ENCODE measurements at regions not wholly inside any gene's neighbourhood (a gene's known extent, or its start where the extent isn't known, plus 50 kb on each side); places are given as distances from the start of the nearest gene placed in this dataset.

DNA sequence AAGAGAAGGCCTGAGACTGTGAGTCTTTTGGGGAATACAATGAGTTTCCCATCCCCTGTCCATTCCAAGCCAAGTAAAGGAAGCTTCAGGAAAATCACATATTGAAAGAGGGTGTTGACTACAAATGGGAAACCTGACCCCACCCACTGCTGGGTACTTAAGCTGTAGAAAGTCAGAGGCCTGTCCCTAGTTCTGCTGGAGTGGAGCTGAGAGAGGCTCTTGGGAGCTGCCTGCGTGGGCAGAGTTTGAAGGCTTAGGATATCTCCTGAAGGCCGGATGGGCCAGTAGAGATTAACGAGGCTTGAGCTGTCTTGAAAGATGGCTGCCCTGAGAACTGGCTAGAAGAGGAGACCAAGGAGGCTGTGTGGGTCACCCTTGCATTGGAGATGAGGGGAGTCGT is 176.2 kb upstream of the NECTIN1 start:
- TF ChIP-seq, protein P1, sequence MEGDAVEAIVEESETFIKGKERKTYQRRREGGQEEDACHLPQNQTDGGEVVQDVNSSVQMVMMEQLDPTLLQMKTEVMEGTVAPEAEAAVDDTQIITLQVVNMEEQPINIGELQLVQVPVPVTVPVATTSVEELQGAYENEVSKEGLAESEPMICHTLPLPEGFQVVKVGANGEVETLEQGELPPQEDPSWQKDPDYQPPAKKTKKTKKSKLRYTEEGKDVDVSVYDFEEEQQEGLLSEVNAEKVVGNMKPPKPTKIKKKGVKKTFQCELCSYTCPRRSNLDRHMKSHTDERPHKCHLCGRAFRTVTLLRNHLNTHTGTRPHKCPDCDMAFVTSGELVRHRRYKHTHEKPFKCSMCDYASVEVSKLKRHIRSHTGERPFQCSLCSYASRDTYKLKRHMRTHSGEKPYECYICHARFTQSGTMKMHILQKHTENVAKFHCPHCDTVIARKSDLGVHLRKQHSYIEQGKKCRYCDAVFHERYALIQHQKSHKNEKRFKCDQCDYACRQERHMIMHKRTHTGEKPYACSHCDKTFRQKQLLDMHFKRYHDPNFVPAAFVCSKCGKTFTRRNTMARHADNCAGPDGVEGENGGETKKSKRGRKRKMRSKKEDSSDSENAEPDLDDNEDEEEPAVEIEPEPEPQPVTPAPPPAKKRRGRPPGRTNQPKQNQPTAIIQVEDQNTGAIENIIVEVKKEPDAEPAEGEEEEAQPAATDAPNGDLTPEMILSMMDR (conservative IDR thresholded peaks at IDR 0.05; ENCODE audit: low read depth, low read length), result no peak
- no peak for TF ChIP-seq POLR2A (IDR thresholded peaks at IDR 0.05; ENCODE audit: low read depth, low read length)
- no peak for TF ChIP-seq CEBPB (IDR thresholded peaks at IDR 0.05; ENCODE audit: low read depth, low read length)

Measured in IMR-90 (cell line).